ENCODE measurements at regions not wholly inside any gene's neighbourhood (a gene's known extent, or its start where the extent isn't known, plus 50 kb on each side); places are given as distances from the start of the nearest gene placed in this dataset.

GRCh38 chrX:150163221-150163930, 199.7 kb upstream of the MAMLD1 start:
- TF ChIP-seq ZFX (IDR thresholded peaks at IDR 0.05): no peak
- no peak for TF ChIP-seq CTCF (conservative IDR thresholded peaks at IDR 0.05)
- no peak overlapping the region for H3K27ac ChIP-seq

GRCh38 chrX:150163956-150164726, 199.0 kb upstream of the MAMLD1 start:
- H3K27ac ChIP-seq: no peak overlapping the region
- TF ChIP-seq CTCF (conservative IDR thresholded peaks at IDR 0.05) (no peak), ZFX (IDR thresholded peaks at IDR 0.05) (no peak)

- TF ChIP-seq ZFX (IDR thresholded peaks at IDR 0.05) (no peak), CTCF (conservative IDR thresholded peaks at IDR 0.05) (no peak)
- no peak overlapping the region for H3K27ac ChIP-seq
Measured at GRCh38 chrX:150164971-150165600, 198.0 kb upstream of the MAMLD1 start.

GRCh38 chrX:150165776-150166610, 197.1 kb upstream of the MAMLD1 start:
- no peak overlapping the region for H3K27ac ChIP-seq
- TF ChIP-seq ZFX (IDR thresholded peaks at IDR 0.05): no peak
- TF ChIP-seq CTCF (conservative IDR thresholded peaks at IDR 0.05): no peak

GRCh38 chrX:150167482-150168324, 195.4 kb upstream of the MAMLD1 start:
- no peak overlapping the region for H3K27ac ChIP-seq

More at GRCh38 chrX:150167482-150168324, 195.4 kb upstream of the MAMLD1 start:
- TF ChIP-seq CTCF (conservative IDR thresholded peaks at IDR 0.05) (no peak), ZFX (IDR thresholded peaks at IDR 0.05) (no peak)

All from C4-2B (cell line).